WTC11 (cell line): ENCODE measurements at regions not wholly inside any gene's neighbourhood (a gene's known extent, or its start where the extent isn't known, plus 50 kb on each side); places are given as distances from the start of the nearest gene placed in this dataset.

Experiments
- ATAC-seq: fragments of 200-7000 bp; cut with Tn5 transposase; 2 replicates; pipeline ENCODE4 v1.10.0; 2021; ENCODE audit warnings: mild to moderate bottlenecking, moderate library complexity
- CTCF ChIA-PET: fragments of 300-600 bp; sonication (Branson Sonifier 250); formaldehyde crosslinking; loops from one replicate; lab custom pipeline; 2021; ENCODE audit warnings: antibody characterized with exemption; lab: Charles Lee
- POLR2A ChIA-PET: fragments of 350-600 bp; sonication (Branson Sonifier 250); formaldehyde crosslinking; loops from one replicate; lab custom pipeline; 2021; ENCODE audit warnings: antibody characterized with exemption; lab: Charles Lee
- DNase-seq: peaks from one replicate; pipeline ENCODE4 v3.0.0; 2021; ENCODE audit warnings: low spot score
- H3K27ac Mint-ChIP-seq: 2 replicates; pipeline ENCODE4 v1.8.0; 2021; ENCODE audit warnings: mixed read lengths
- H3K27me3 Mint-ChIP-seq: 2 replicates; pipeline ENCODE4 v1.8.0; 2021; ENCODE audit warnings: low read depth, mild to moderate bottlenecking, moderate library complexity, mixed read lengths
- H3K36me3 Mint-ChIP-seq: 2 replicates; pipeline ENCODE4 v1.8.0; 2021; ENCODE audit warnings: mixed read lengths
- H3K4me1 Mint-ChIP-seq: 2 replicates; pipeline ENCODE4 v1.8.0; 2022; ENCODE audit warnings: mixed read lengths
- H3K4me3 Mint-ChIP-seq: 2 replicates; pipeline ENCODE4 v1.8.0; 2021; ENCODE audit warnings: mild to moderate bottlenecking, moderate library complexity, mixed read lengths
- H3K9me3 Mint-ChIP-seq: 2 replicates; pipeline ENCODE4 v1.8.0; 2021; ENCODE audit warnings: mixed read lengths
- FOXJ3 ChIP-seq: sonication (generic); formaldehyde crosslinking; IDR thresholded peaks from 2 replicates; pipeline ENCODE4 v1.9.0; 2021; ENCODE audit warnings: missing genetic modification reagents, mild to moderate bottlenecking, borderline replicate concordance
- IRF2 ChIP-seq: sonication (generic); formaldehyde crosslinking; IDR thresholded peaks from 2 replicates; pipeline ENCODE4 v1.8.0; 2022; ENCODE audit warnings: low read depth, missing genetic modification reagents, borderline replicate concordance
- KAT7 ChIP-seq: sonication (generic); formaldehyde crosslinking; IDR thresholded peaks from 2 replicates; pipeline ENCODE4 v1.8.1; 2023; ENCODE audit warnings: missing genetic modification reagents, mild to moderate bottlenecking, borderline replicate concordance
- NFE2L1 ChIP-seq: sonication (generic); formaldehyde crosslinking; IDR thresholded peaks from 2 replicates; pipeline ENCODE4 v1.8.1; 2023; ENCODE audit warnings: missing genetic modification reagents
- RORB ChIP-seq: fragments of 250-450 bp; sonication (Bioruptor Pico); IDR thresholded peaks from 2 replicates; pipeline ENCODE4 v1.9.0; 2021; ENCODE audit warnings: mild to moderate bottlenecking
- SMAD4 ChIP-seq: sonication (generic); formaldehyde crosslinking; IDR thresholded peaks from 2 replicates; pipeline ENCODE4 v1.8.0; 2022; ENCODE audit warnings: mild to moderate bottlenecking, missing genetic modification reagents
- TCF7 ChIP-seq: sonication (generic); formaldehyde crosslinking; IDR thresholded peaks from 2 replicates; pipeline ENCODE4 v1.8.0; 2022; ENCODE audit warnings: mild to moderate bottlenecking, low read depth, missing genetic modification reagents, moderate library complexity
- ZNF138 ChIP-seq: sonication (generic); formaldehyde crosslinking; conservative IDR thresholded peaks from 2 replicates; pipeline ENCODE4 v1.8.1; 2022; ENCODE audit warnings: mild to moderate bottlenecking, moderate library complexity, missing genetic modification reagents
- ZNF396 ChIP-seq: fragments of 250-450 bp; sonication (Bioruptor Pico); IDR thresholded peaks from 2 replicates; pipeline ENCODE4 v1.8.0; 2021; ENCODE audit warnings: mild to moderate bottlenecking, moderate library complexity, borderline replicate concordance
- ZNF416 ChIP-seq: fragments of 250-450 bp; sonication (Bioruptor Pico); IDR thresholded peaks from 2 replicates; pipeline ENCODE4 v1.9.0; 2021; ENCODE audit warnings: mild to moderate bottlenecking, inconsistent platforms
- TF ChIP-seq, protein P1 (sequence below): fragments of 250-450 bp; sonication (Bioruptor Pico); IDR thresholded peaks from 2 replicates; pipeline ENCODE4 v2.1.2; 2022; ENCODE audit warnings: mild to moderate bottlenecking, moderate library complexity
- TF ChIP-seq, protein P2 (sequence below): sonication (generic); formaldehyde crosslinking; IDR thresholded peaks from 2 replicates; pipeline ENCODE4 v1.8.1; 2022; ENCODE audit warnings: mild to moderate bottlenecking, missing genetic modification reagents, moderate library complexity, borderline replicate concordance
- TF ChIP-seq, protein P3 (sequence below): sonication (generic); formaldehyde crosslinking; IDR thresholded peaks from 2 replicates; pipeline ENCODE4 v1.8.0; 2023; ENCODE audit warnings: missing genetic modification reagents, mild to moderate bottlenecking, borderline replicate concordance
- TF ChIP-seq, protein P4 (sequence below): sonication (generic); formaldehyde crosslinking; IDR thresholded peaks from 2 replicates; pipeline ENCODE4 v1.8.0; 2022; ENCODE audit warnings: mild to moderate bottlenecking, missing genetic modification reagents
- TF ChIP-seq, protein P5 (sequence below): fragments of 250-450 bp; sonication (Bioruptor Pico); IDR thresholded peaks from 2 replicates; pipeline ENCODE4 v1.8.0; 2021; ENCODE audit warnings: mild to moderate bottlenecking

DNA sequence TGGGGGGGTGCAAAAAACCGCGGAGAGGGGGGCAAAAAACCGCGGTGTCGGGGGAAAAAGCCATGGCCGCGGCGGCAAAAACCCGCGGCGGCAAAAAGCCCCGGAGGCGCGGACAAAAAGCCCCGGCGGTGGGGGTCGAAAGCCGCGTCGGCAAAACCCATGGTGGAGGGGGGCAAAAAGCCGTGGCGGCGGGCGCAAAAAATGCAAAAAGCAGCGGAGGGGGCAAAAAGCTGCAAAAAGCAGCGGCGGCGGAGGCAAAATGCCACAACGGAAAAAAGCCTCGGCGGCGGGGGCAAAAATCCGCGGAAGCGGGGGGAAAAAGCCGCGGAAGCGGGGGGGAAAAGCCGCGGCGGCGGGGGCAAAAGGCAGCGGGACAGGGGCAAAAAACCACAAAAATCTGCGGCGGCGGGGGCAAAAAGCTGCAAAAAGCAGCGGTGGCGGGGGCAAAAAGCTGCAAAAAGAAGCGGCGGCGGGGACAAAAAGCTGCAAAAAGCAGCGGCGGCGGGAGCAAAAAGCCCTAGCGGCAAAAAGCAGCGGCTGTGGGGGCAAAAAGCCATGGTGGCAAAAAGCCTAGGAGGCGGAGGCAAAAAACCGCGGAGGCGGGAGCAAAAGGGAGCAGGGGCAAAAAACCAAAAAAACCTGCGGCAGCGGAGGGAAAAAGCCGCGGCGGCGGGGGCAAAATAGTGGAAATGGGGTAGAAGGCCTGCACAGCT, 418.9 kb downstream of the ZNF716 start:
- Mint-ChIP-seq H3K27me3 (no peaks in the 10 kb centered on the region), H3K4me1 (no peaks in the 10 kb centered on the region)
- CTCF ChIA-PET, result no interaction called here

More for the DNA sequence above, 418.9 kb downstream of the ZNF716 start:
- Mint-ChIP-seq H3K9me3 (peaks cover 59% of the 10 kb centered on the region), H3K27ac (no peak overlapping the region)
- TF ChIP-seq, protein P1, sequence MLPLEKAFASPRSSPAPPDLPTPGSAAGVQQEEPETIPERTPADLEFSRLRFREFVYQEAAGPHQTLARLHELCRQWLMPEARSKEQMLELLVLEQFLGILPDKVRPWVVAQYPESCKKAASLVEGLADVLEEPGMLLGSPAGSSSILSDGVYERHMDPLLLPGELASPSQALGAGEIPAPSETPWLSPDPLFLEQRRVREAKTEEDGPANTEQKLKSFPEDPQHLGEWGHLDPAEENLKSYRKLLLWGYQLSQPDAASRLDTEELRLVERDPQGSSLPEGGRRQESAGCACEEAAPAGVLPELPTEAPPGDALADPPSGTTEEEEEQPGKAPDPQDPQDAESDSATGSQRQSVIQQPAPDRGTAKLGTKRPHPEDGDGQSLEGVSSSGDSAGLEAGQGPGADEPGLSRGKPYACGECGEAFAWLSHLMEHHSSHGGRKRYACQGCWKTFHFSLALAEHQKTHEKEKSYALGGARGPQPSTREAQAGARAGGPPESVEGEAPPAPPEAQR (CRISPR knock-in tag), result no peak
- TF ChIP-seq NFE2L1, result no peak
- TF ChIP-seq, protein P2, sequence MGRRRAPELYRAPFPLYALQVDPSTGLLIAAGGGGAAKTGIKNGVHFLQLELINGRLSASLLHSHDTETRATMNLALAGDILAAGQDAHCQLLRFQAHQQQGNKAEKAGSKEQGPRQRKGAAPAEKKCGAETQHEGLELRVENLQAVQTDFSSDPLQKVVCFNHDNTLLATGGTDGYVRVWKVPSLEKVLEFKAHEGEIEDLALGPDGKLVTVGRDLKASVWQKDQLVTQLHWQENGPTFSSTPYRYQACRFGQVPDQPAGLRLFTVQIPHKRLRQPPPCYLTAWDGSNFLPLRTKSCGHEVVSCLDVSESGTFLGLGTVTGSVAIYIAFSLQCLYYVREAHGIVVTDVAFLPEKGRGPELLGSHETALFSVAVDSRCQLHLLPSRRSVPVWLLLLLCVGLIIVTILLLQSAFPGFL (CRISPR knock-in tag), result no peak
- TF ChIP-seq SMAD4 (CRISPR knock-in tag), result no peak
- no peak for TF ChIP-seq RORB
- TF ChIP-seq ZNF138 (CRISPR knock-in tag), result no peak
- TF ChIP-seq ZNF396 (CRISPR knock-in tag), result no peak
- no peak for TF ChIP-seq ZNF416 (CRISPR knock-in tag)
- TF ChIP-seq, protein P3, sequence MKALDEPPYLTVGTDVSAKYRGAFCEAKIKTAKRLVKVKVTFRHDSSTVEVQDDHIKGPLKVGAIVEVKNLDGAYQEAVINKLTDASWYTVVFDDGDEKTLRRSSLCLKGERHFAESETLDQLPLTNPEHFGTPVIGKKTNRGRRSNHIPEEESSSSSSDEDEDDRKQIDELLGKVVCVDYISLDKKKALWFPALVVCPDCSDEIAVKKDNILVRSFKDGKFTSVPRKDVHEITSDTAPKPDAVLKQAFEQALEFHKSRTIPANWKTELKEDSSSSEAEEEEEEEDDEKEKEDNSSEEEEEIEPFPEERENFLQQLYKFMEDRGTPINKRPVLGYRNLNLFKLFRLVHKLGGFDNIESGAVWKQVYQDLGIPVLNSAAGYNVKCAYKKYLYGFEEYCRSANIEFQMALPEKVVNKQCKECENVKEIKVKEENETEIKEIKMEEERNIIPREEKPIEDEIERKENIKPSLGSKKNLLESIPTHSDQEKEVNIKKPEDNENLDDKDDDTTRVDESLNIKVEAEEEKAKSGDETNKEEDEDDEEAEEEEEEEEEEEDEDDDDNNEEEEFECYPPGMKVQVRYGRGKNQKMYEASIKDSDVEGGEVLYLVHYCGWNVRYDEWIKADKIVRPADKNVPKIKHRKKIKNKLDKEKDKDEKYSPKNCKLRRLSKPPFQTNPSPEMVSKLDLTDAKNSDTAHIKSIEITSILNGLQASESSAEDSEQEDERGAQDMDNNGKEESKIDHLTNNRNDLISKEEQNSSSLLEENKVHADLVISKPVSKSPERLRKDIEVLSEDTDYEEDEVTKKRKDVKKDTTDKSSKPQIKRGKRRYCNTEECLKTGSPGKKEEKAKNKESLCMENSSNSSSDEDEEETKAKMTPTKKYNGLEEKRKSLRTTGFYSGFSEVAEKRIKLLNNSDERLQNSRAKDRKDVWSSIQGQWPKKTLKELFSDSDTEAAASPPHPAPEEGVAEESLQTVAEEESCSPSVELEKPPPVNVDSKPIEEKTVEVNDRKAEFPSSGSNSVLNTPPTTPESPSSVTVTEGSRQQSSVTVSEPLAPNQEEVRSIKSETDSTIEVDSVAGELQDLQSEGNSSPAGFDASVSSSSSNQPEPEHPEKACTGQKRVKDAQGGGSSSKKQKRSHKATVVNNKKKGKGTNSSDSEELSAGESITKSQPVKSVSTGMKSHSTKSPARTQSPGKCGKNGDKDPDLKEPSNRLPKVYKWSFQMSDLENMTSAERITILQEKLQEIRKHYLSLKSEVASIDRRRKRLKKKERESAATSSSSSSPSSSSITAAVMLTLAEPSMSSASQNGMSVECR (CRISPR knock-in tag), result no peak
- TF ChIP-seq, protein P4, sequence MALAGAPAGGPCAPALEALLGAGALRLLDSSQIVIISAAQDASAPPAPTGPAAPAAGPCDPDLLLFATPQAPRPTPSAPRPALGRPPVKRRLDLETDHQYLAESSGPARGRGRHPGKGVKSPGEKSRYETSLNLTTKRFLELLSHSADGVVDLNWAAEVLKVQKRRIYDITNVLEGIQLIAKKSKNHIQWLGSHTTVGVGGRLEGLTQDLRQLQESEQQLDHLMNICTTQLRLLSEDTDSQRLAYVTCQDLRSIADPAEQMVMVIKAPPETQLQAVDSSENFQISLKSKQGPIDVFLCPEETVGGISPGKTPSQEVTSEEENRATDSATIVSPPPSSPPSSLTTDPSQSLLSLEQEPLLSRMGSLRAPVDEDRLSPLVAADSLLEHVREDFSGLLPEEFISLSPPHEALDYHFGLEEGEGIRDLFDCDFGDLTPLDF (CRISPR knock-in tag), result no peak
- TF ChIP-seq FOXJ3 (CRISPR knock-in tag), result no peak
- no peak for TF ChIP-seq KAT7 (CRISPR knock-in tag)
- TF ChIP-seq IRF2 (CRISPR knock-in tag), result no peak
- TF ChIP-seq, protein P5, sequence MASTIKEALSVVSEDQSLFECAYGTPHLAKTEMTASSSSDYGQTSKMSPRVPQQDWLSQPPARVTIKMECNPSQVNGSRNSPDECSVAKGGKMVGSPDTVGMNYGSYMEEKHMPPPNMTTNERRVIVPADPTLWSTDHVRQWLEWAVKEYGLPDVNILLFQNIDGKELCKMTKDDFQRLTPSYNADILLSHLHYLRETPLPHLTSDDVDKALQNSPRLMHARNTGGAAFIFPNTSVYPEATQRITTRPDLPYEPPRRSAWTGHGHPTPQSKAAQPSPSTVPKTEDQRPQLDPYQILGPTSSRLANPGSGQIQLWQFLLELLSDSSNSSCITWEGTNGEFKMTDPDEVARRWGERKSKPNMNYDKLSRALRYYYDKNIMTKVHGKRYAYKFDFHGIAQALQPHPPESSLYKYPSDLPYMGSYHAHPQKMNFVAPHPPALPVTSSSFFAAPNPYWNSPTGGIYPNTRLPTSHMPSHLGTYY (CRISPR knock-in tag), result no peak
- TF ChIP-seq TCF7, result no peak
- TF ChIP-seq, all 79 proteins: peak for 0
- Mint-ChIP-seq H3K4me3 (no peak overlapping the region), H3K36me3 (peaks cover 56% of the 10 kb centered on the region)
- POLR2A ChIA-PET, result no interaction called here
- DNase-seq, result no peak
- ATAC-seq, result no peak
